ENCODE measurements at regions not wholly inside any gene's neighbourhood (a gene's known extent, or its start where the extent isn't known, plus 50 kb on each side); places are given as distances from the start of the nearest gene placed in this dataset.
"Not testable (repeated sequence)": the region's sequence is repeated elsewhere in the genome, so short reads cannot be mapped to it uniquely, and the experiment has no call there.

DNA sequence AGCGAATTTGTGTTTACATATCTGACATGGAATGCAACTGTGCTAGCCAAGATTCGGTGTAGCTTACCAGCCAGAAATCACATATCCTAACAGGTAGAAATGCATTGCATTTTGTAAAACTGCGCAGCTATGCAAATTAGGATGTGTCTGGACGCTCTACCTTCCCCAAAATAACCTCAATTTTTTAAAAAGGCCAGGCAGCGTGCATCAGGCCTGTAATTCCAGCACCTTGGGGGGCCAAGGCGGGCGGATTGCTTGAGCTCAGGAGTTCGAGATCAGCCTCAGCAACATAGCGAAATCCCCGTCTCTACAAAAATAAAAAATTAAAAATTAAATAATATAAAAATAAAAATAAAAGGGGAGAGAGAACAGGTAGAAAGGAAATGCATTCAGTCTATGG lies 305.0 kb downstream of the TYW1 start:
- Histone ChIP-seq H3K9me3 (ENCODE audit: control insufficient read depth in 2 of 2, insufficient read depth in 1 of 2, low read length in 1 of 2) (no peaks in the 10 kb centered on the region), H3K27me3 (ENCODE audit: control insufficient read depth in 2 of 2, insufficient read depth in 1 of 2, low read length in 1 of 2) (no peaks in the 10 kb centered on the region), H3K4me1 (ENCODE audit: control insufficient read depth in 2 of 2, insufficient read depth in 2 of 2, low read length in 2 of 2) (peaks cover 5 to 8% of the 10 kb centered on the region in 2 donors), H3K36me3 (ENCODE audit: control insufficient read depth in 2 of 2, insufficient read depth in 2 of 2, low read length in 1 of 2) (peaks cover 0 to 2% of the 10 kb centered on the region in 2 donors), H3K27ac (ENCODE audit: low read depth in 1 of 2, low read length in 1 of 2) (peak overlapping the region in 1 of 2 donors; percentile 96), H3K4me3 (ENCODE audit: low read length in 2 of 2) (peak overlapping the region; percentile 56 to 87)
- DNase-seq (ENCODE audit: low read depth in 6 of 9, low spot score in 9 of 9) = peak in 1 of 9 donors; percentile 2
- 67% methylated on average over 10 of the region's 10 CpGs for WGBS

DNA sequence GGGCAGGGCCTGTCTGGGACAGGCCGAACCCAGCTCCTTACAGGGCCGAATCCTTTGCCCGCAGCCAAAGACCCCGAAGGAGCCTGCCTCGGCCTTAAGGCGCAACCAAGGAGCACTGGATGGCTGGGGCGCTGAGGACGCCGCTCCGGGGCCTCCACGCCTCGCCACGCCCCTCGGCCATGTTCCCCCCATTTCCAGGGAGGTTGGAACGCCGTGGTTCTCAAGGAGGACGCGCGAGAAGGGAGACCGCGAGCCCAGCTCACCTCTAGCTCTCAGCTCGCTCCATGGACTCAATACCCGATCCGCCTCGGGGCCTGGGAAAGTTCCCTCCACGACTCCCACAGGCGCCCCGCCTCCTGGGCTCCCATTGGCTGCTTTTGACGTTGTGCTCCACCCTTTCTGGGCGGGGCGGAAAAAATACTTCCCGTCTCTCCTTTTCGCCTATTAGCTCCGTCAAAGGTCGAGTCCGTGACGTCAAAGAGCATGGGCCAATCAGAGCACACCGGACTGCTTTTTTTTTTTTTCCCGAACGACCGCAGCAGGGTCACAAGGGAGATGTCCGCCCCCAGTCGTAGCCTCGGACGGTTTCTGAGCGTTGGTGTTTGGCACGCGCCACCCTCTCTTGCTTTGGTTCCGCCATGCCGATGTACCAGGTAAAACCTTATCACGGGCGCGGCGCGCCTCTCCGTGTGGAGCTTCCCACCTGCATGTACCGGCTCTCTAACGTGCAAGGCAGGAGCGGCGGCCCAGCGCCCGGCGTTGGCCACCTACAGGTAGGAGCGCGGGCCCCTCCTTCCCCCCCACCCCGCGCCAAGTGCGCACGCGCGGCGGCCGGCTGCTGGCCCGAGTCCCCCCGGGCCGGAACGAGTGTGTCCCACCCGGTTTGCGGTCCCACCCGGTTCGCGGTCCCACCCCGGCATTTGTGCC lies 305.7 kb downstream of the TYW1 start:
- Histone ChIP-seq H3K4me1 (ENCODE audit: control insufficient read depth in 2 of 2, insufficient read depth in 2 of 2, low read length in 2 of 2) (peaks cover 5 to 8% of the 10 kb centered on the region in 2 donors), H3K27me3 (ENCODE audit: control insufficient read depth in 2 of 2, insufficient read depth in 1 of 2, low read length in 1 of 2) (no peaks in the 10 kb centered on the region), H3K9me3 (ENCODE audit: control insufficient read depth in 2 of 2, insufficient read depth in 1 of 2, low read length in 1 of 2) (no peaks in the 10 kb centered on the region), H3K4me3 (ENCODE audit: low read length in 2 of 2) (peak overlapping the region; percentile 56 to 87), H3K27ac (ENCODE audit: low read depth in 1 of 2, low read length in 1 of 2) (peak overlapping the region; percentile 96 to 98), H3K36me3 (ENCODE audit: control insufficient read depth in 2 of 2, insufficient read depth in 2 of 2, low read length in 1 of 2) (peaks cover 5 to 8% of the 10 kb centered on the region in 2 donors)
- WGBS = under 1% methylated on average over 83 of the region's 83 CpGs
- peak; percentile 93 to 99 (median 96) for DNase-seq (ENCODE audit: low read depth in 6 of 9, low spot score in 9 of 9)

DNA sequence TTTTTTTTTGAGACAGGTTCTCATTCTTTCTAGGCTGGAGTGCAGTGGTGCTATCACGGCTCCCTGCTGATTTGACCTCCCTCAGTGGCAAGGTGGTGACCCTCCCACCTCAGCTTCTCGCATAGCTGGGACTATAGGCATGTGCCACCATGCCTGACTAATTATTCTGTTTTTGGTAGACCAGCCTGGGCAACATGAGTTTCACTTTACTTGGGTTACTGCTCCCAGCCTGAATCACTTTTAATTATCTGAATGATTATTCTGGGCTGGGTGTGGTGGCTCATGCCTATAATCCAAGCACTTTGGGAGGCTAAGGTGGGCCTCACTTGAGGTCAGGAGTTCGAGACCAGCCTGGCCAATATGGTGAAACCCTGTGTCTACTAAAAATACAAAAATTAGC lies 308.2 kb downstream of the TYW1 start:
- H3K27me3 ChIP-seq (ENCODE audit: control insufficient read depth in 2 of 2, insufficient read depth in 1 of 2, low read length in 1 of 2); H3K9me3 ChIP-seq (ENCODE audit: control insufficient read depth in 2 of 2, insufficient read depth in 1 of 2, low read length in 1 of 2); H3K27ac ChIP-seq (ENCODE audit: low read depth in 1 of 2, low read length in 1 of 2); H3K4me1 ChIP-seq (ENCODE audit: control insufficient read depth in 2 of 2, insufficient read depth in 2 of 2, low read length in 2 of 2); DNase-seq (ENCODE audit: low read depth in 6 of 9, low spot score in 9 of 9); H3K4me3 ChIP-seq (ENCODE audit: low read length in 2 of 2): not testable (repeated sequence)
- H3K36me3 ChIP-seq (ENCODE audit: control insufficient read depth in 2 of 2, insufficient read depth in 2 of 2, low read length in 1 of 2) = peaks cover 21 to 26% of the 10 kb centered on the region in 2 donors
- 97% methylated on average over 3 of the region's 3 CpGs for WGBS

DNA sequence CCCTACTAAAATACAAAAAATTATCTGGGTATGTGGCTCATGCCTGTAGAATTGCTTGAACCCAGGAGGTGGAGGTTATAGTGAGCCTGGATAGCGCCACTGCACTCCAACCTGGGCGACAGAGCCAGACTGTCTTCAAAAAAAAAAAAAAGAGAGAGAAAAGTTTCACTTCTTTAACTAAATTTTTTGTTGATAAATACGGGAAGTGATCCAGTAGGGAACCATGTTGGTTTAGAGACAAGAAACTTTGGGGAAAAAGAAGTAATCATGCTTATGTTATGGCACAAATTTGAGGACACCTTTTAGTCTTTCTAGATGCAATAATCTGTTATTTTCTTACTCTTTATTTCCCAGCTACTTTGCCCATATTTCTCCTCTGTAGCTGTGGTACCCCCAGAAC lies 309.7 kb downstream of the TYW1 start:
- DNase-seq (ENCODE audit: low read depth in 6 of 9, low spot score in 9 of 9) = no peak
- Histone ChIP-seq H3K36me3 (ENCODE audit: control insufficient read depth in 2 of 2, insufficient read depth in 2 of 2, low read length in 1 of 2) (peaks cover 28 to 30% of the 10 kb centered on the region in 2 donors), H3K9me3 (ENCODE audit: control insufficient read depth in 2 of 2, insufficient read depth in 1 of 2, low read length in 1 of 2) (no peaks in the 10 kb centered on the region), H3K27ac (ENCODE audit: low read depth in 1 of 2, low read length in 1 of 2) (no peak overlapping the region), H3K4me3 (ENCODE audit: low read length in 2 of 2) (no peak overlapping the region), H3K27me3 (ENCODE audit: control insufficient read depth in 2 of 2, insufficient read depth in 1 of 2, low read length in 1 of 2) (no peaks in the 10 kb centered on the region), H3K4me1 (ENCODE audit: control insufficient read depth in 2 of 2, insufficient read depth in 2 of 2, low read length in 2 of 2) (peaks cover 3 to 7% of the 10 kb centered on the region in 2 donors)
- WGBS = 99% methylated on average over 3 of the region's 3 CpGs

DNA sequence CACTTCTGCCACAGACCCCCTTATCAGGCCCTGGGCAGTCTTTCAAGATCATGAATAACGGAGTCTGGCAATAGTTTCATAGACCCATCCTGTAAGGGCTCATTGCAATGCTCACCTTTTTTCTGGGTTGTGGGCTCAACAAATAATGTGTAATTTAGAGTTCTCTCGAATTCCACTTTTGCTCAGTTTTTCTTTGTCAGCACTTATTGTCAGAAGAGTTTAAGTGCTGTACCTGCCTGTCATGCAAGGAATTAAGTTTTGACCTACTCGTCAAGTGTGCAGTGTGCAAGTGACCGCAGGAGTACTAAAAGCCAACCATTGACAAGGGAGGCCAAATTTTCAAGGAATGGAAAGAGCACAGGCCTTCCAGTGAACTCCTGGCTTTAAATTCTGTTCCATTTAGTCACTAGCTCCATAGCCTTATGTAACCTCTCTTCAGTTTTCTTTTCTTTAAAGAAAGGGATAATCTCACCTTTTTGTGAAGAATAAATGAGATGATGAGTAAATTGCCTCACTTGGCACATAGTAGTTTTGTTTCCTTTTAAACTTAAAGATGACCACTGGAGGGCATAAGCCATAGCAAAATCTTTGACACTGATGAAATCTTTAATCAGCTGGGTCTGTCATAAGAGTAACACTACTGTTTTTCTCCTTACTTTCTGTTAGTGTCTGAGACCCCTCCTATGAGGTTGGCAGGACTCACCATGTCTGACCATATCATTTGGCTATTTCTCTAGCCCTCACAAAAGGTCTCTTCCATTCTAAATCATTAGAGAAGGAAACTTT lies 313.3 kb downstream of the TYW1 start:
- no peak for DNase-seq (ENCODE audit: low read depth in 6 of 9, low spot score in 9 of 9)
- no peaks in the 10 kb centered on the region for H3K4me1 ChIP-seq (ENCODE audit: control insufficient read depth in 2 of 2, insufficient read depth in 2 of 2, low read length in 2 of 2)
- peaks cover 44 to 52% of the 10 kb centered on the region in 2 donors for H3K36me3 ChIP-seq (ENCODE audit: control insufficient read depth in 2 of 2, insufficient read depth in 2 of 2, low read length in 1 of 2)
- no peak overlapping the region for H3K4me3 ChIP-seq (ENCODE audit: low read length in 2 of 2)
- 96% methylated on average over 4 of the region's 4 CpGs for WGBS
- no peak overlapping the region for H3K27ac ChIP-seq (ENCODE audit: low read depth in 1 of 2, low read length in 1 of 2)
- no peaks in the 10 kb centered on the region for H3K9me3 ChIP-seq (ENCODE audit: control insufficient read depth in 2 of 2, insufficient read depth in 1 of 2, low read length in 1 of 2)
- H3K27me3 ChIP-seq (ENCODE audit: control insufficient read depth in 2 of 2, insufficient read depth in 1 of 2, low read length in 1 of 2) = no peaks in the 10 kb centered on the region

DNA sequence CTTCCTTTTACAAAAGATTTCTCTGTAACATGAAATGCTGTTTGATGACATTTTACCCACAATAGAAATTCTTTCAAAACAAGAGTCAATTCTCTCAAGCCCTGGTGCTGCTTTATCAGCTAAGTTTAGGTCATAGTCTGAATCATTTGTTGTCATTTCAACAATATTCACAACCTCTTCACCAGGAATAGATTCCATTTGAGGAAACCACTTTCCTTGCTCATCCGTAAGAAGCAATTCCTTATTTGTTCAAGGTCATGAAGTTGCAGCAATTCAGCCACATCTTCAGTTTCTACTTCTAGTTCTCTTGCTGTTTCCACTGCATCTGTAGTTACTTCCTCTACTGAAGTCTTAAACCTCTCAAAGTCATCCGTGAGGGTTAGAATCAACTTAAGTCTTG lies 315.3 kb downstream of the TYW1 start:
- DNase-seq (ENCODE audit: low read depth in 6 of 9, low spot score in 9 of 9) = no peak
- Histone ChIP-seq H3K4me1 (ENCODE audit: control insufficient read depth in 2 of 2, insufficient read depth in 2 of 2, low read length in 2 of 2) (no peaks in the 10 kb centered on the region), H3K36me3 (ENCODE audit: control insufficient read depth in 2 of 2, insufficient read depth in 2 of 2, low read length in 1 of 2) (peaks cover 40 to 68% of the 10 kb centered on the region in 2 donors), H3K9me3 (ENCODE audit: control insufficient read depth in 2 of 2, insufficient read depth in 1 of 2, low read length in 1 of 2) (no peaks in the 10 kb centered on the region), H3K27ac (ENCODE audit: low read depth in 1 of 2, low read length in 1 of 2) (no peak overlapping the region), H3K27me3 (ENCODE audit: control insufficient read depth in 2 of 2, insufficient read depth in 1 of 2, low read length in 1 of 2) (no peaks in the 10 kb centered on the region), H3K4me3 (ENCODE audit: low read length in 2 of 2) (no peak overlapping the region)
- WGBS = 96% methylated on average over 2 of the region's 2 CpGs

DNA sequence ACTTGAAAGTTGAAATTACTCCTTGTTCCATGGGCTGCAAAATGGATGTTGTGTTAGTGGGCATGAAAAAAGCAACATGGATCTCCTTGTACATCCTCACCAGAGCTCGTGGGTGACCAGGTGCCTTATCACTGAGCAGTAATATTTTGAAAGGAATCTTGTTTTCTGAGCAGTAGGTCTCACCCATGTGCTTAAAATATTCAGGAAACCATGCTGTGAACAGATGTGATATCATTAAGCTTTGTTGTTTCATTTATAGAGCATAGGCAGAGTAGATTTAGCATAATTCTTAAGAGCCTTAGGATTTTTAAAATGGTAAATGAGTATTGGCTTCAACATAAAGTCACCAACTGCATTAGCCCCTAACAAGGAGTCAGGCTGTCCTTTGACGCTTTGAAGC lies 316.6 kb downstream of the TYW1 start:
- 96% methylated on average over 2 of the region's 2 CpGs for WGBS
- H3K27me3 ChIP-seq (ENCODE audit: control insufficient read depth in 2 of 2, insufficient read depth in 1 of 2, low read length in 1 of 2) = no peaks in the 10 kb centered on the region
- H3K36me3 ChIP-seq (ENCODE audit: control insufficient read depth in 2 of 2, insufficient read depth in 2 of 2, low read length in 1 of 2) = peaks cover 35 to 56% of the 10 kb centered on the region in 2 donors

DNA sequence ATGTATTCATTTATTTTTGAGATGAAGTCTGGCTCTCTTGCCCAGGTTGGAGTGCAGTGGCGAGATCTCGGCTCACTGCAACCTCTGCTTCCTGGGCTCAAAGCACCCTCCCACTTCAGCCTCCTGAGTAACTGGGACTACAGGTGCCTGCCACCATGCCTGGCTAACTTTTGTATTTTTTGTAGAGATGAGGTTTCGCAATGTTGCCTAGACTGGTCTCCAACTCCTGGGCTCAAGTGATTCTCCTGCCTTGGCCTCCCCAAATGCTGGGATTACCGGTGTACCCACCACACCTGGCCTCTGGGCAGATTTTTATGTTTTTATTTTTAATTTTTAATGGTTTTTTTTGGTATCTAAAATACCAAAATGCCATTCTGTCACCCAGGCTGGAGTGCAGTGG lies 320.3 kb downstream of the TYW1 start:
- not testable (repeated sequence) for H3K27ac ChIP-seq (ENCODE audit: low read depth in 1 of 2, low read length in 1 of 2); DNase-seq (ENCODE audit: low read depth in 6 of 9, low spot score in 9 of 9); H3K27me3 ChIP-seq (ENCODE audit: control insufficient read depth in 2 of 2, insufficient read depth in 1 of 2, low read length in 1 of 2); H3K9me3 ChIP-seq (ENCODE audit: control insufficient read depth in 2 of 2, insufficient read depth in 1 of 2, low read length in 1 of 2); H3K4me3 ChIP-seq (ENCODE audit: low read length in 2 of 2); H3K4me1 ChIP-seq (ENCODE audit: control insufficient read depth in 2 of 2, insufficient read depth in 2 of 2, low read length in 2 of 2)
- peaks cover 20 to 38% of the 10 kb centered on the region in 2 donors for H3K36me3 ChIP-seq (ENCODE audit: control insufficient read depth in 2 of 2, insufficient read depth in 2 of 2, low read length in 1 of 2)
- 100% methylated on average over 4 of the region's 4 CpGs for WGBS

More for the DNA sequence above, 316.6 kb downstream of the TYW1 start:
- H3K4me3 ChIP-seq (ENCODE audit: low read length in 2 of 2) = no peak overlapping the region
- no peak for DNase-seq (ENCODE audit: low read depth in 6 of 9, low spot score in 9 of 9)
- no peaks in the 10 kb centered on the region for H3K4me1 ChIP-seq (ENCODE audit: control insufficient read depth in 2 of 2, insufficient read depth in 2 of 2, low read length in 2 of 2)
- H3K27ac ChIP-seq (ENCODE audit: low read depth in 1 of 2, low read length in 1 of 2) = no peak overlapping the region
- no peaks in the 10 kb centered on the region for H3K9me3 ChIP-seq (ENCODE audit: control insufficient read depth in 2 of 2, insufficient read depth in 1 of 2, low read length in 1 of 2)

DNA sequence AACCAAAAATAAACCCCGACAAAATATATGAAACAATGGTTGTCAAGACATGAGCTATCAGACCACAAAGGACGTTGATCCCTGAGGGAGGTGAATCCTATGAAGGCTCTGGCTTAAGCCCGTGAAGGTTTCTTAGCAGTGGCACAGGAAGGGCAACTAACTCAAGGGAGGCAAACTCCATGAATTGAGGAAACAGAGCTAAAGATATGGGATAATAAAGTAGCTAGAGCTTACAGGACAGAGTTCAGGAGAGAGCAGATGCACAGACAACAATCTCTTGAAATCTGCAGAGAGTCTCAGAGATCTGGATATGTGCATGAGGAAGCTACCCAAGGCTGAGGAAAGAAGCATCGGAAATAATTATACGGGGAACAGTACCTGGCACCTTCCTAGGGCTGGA lies 331.6 kb downstream of the TYW1 start:
- not testable (repeated sequence) for DNase-seq (ENCODE audit: low read depth in 6 of 9, low spot score in 9 of 9); H3K36me3 ChIP-seq (ENCODE audit: control insufficient read depth in 2 of 2, insufficient read depth in 2 of 2, low read length in 1 of 2); H3K27ac ChIP-seq (ENCODE audit: low read depth in 1 of 2, low read length in 1 of 2); H3K9me3 ChIP-seq (ENCODE audit: control insufficient read depth in 2 of 2, insufficient read depth in 1 of 2, low read length in 1 of 2); H3K27me3 ChIP-seq (ENCODE audit: control insufficient read depth in 2 of 2, insufficient read depth in 1 of 2, low read length in 1 of 2); H3K4me1 ChIP-seq (ENCODE audit: control insufficient read depth in 2 of 2, insufficient read depth in 2 of 2, low read length in 2 of 2); H3K4me3 ChIP-seq (ENCODE audit: low read length in 2 of 2)
- 91% methylated on average over 5 of the region's 5 CpGs for WGBS

Data from thymus (tissue), 11 donors.